ENCODE measurements at regions not wholly inside any gene's neighbourhood (a gene's known extent, or its start where the extent isn't known, plus 50 kb on each side); places are given as distances from the start of the nearest gene placed in this dataset.

GRCh38 chr13:83953916-83954315, 71.6 kb upstream of the SLITRK1 start:
- TF ChIP-seq TAF1 (IDR thresholded peaks at IDR 0.05; ENCODE audit: borderline replicate concordance, insufficient read depth, low read length), result no peak
- TF ChIP-seq POLR2AphosphoS5 (IDR thresholded peaks at IDR 0.05; ENCODE audit: low read depth, low read length), result no peak
- TF ChIP-seq SIN3A (IDR thresholded peaks at IDR 0.05; ENCODE audit: borderline replicate concordance, insufficient read depth, low read length), result no peak
- no peak for TF ChIP-seq FOXP2 (optimal IDR thresholded peaks at IDR 0.05; ENCODE audit: borderline replicate concordance, extremely low read depth, extremely low read length, insufficient read depth)
- no peak for TF ChIP-seq REST (IDR thresholded peaks at IDR 0.05; ENCODE audit: insufficient read depth in 1 of 2, low read depth in 2 of 2, low read length in 2 of 2)

GRCh38 chr13:83950293-83950692, 68.0 kb upstream of the SLITRK1 start:
- TF ChIP-seq SIN3A (IDR thresholded peaks at IDR 0.05; ENCODE audit: borderline replicate concordance, insufficient read depth, low read length), result no peak
- TF ChIP-seq FOXP2 (optimal IDR thresholded peaks at IDR 0.05; ENCODE audit: borderline replicate concordance, extremely low read depth, extremely low read length, insufficient read depth), result no peak
- no peak for TF ChIP-seq TAF1 (IDR thresholded peaks at IDR 0.05; ENCODE audit: borderline replicate concordance, insufficient read depth, low read length)
- TF ChIP-seq POLR2AphosphoS5 (IDR thresholded peaks at IDR 0.05; ENCODE audit: low read depth, low read length), result no peak
- TF ChIP-seq REST (IDR thresholded peaks at IDR 0.05; ENCODE audit: insufficient read depth in 1 of 2, low read depth in 2 of 2, low read length in 2 of 2), result no peak

GRCh38 chr13:83943530-83944279, 61.4 kb upstream of the SLITRK1 start:
- TF ChIP-seq SIN3A (IDR thresholded peaks at IDR 0.05; ENCODE audit: borderline replicate concordance, insufficient read depth, low read length), result no peak
- TF ChIP-seq POLR2AphosphoS5 (IDR thresholded peaks at IDR 0.05; ENCODE audit: low read depth, low read length), result no peak
- TF ChIP-seq TAF1 (IDR thresholded peaks at IDR 0.05; ENCODE audit: borderline replicate concordance, insufficient read depth, low read length), result no peak
- TF ChIP-seq REST (IDR thresholded peaks at IDR 0.05; ENCODE audit: insufficient read depth in 1 of 2, low read depth in 2 of 2, low read length in 2 of 2), result no peak
- TF ChIP-seq FOXP2 (optimal IDR thresholded peaks at IDR 0.05; ENCODE audit: borderline replicate concordance, extremely low read depth, extremely low read length, insufficient read depth), result no peak

- no peak for TF ChIP-seq POLR2AphosphoS5 (IDR thresholded peaks at IDR 0.05; ENCODE audit: low read depth, low read length)
- TF ChIP-seq FOXP2 (optimal IDR thresholded peaks at IDR 0.05; ENCODE audit: borderline replicate concordance, extremely low read depth, extremely low read length, insufficient read depth), result no peak
- TF ChIP-seq SIN3A (IDR thresholded peaks at IDR 0.05; ENCODE audit: borderline replicate concordance, insufficient read depth, low read length), result no peak
- no peak for TF ChIP-seq TAF1 (IDR thresholded peaks at IDR 0.05; ENCODE audit: borderline replicate concordance, insufficient read depth, low read length)
- TF ChIP-seq REST (IDR thresholded peaks at IDR 0.05; ENCODE audit: insufficient read depth in 1 of 2, low read depth in 2 of 2, low read length in 2 of 2), result no peak
Measured at GRCh38 chr13:83941701-83942335, 59.5 kb upstream of the SLITRK1 start.
